GM23248 (cell line): ENCODE measurements at regions not wholly inside any gene's neighbourhood (a gene's known extent, or its start where the extent isn't known, plus 50 kb on each side); places are given as distances from the start of the nearest gene placed in this dataset.

Experiments used
- DNase-seq: peaks from one replicate; pipeline ENCODE4 v3.0.0-alpha.2; 2015
- H2AFZ ChIP-seq: fragments of 200-600 bp; sonication (generic); 2 replicates; pipeline ENCODE4 v1.6.1; 2016; ENCODE audit warnings: antibody characterized with exemption
- H3F3A ChIP-seq: fragments of 200-600 bp; sonication (generic); 2 replicates; pipeline ENCODE4 v1.6.1; 2016; ENCODE audit warnings: mild to moderate bottlenecking, antibody characterized with exemption, mixed run types; ENCODE audit not compliant: insufficient read depth
- H3K27ac ChIP-seq: fragments of 200-600 bp; sonication (generic); 2 replicates; pipeline ENCODE4 v1.5.1; 2016; ENCODE audit warnings: mild to moderate bottlenecking
- H3K27me3 ChIP-seq: fragments of 200-600 bp; sonication (generic); replicated peaks from 2 replicates; pipeline ENCODE4 v1.6.1; 2016; ENCODE audit warnings: mild to moderate bottlenecking; ENCODE audit not compliant: insufficient read depth
- H3K36me3 ChIP-seq: fragments of 200-600 bp; sonication (generic); 2 replicates; pipeline ENCODE4 v1.6.1; 2016; ENCODE audit warnings: low read depth, mild to moderate bottlenecking
- H3K4me1 ChIP-seq: fragments of 200-600 bp; sonication (generic); 2 replicates; pipeline ENCODE4 v1.6.1; 2016; ENCODE audit warnings: mild to moderate bottlenecking; ENCODE audit not compliant: insufficient read depth
- H3K4me2 ChIP-seq: fragments of 200-600 bp; sonication (generic); one replicate; pipeline ENCODE4 v1.6.1; 2016; ENCODE audit warnings: mild to moderate bottlenecking; ENCODE audit not compliant: unreplicated experiment
- H3K4me3 ChIP-seq: fragments of 200-600 bp; sonication (generic); 2 replicates; pipeline ENCODE4 v1.5.1; 2016; ENCODE audit warnings: mild to moderate bottlenecking
- H3K79me2 ChIP-seq: fragments of 200-600 bp; sonication (generic); 2 replicates; pipeline ENCODE4 v1.6.1; 2016; ENCODE audit warnings: mild to moderate bottlenecking; ENCODE audit not compliant: insufficient read depth
- H3K9ac ChIP-seq: fragments of 200-600 bp; sonication (generic); 2 replicates; pipeline ENCODE4 v1.6.1; 2016; ENCODE audit warnings: mild to moderate bottlenecking
- H3K9me2 ChIP-seq: fragments of 200-600 bp; sonication (generic); 2 replicates; pipeline ENCODE4 v1.6.1; 2016; ENCODE audit warnings: mixed run types, mild to moderate bottlenecking, moderate library complexity; ENCODE audit not compliant: insufficient read depth
- H3K9me3 ChIP-seq: fragments of 200-600 bp; sonication (generic); one replicate; pipeline ENCODE4 v1.6.1; 2017; ENCODE audit warnings: low read depth
- H4K20me1 ChIP-seq: fragments of 200-600 bp; sonication (generic); 2 replicates; pipeline ENCODE4 v1.6.0; 2016; ENCODE audit not compliant: insufficient read depth
- EZH2 ChIP-seq: fragments of 200-600 bp; sonication (generic); IDR thresholded peaks from 2 replicates; pipeline ENCODE4 v1.6.1; 2018; ENCODE audit warnings: antibody characterized with exemption, mild to moderate bottlenecking; ENCODE audit not compliant: insufficient read depth, poor library complexity, severe bottlenecking
- EZH2phosphoT487 ChIP-seq: fragments of 200-600 bp; sonication (generic); IDR thresholded peaks from 2 replicates; pipeline ENCODE4 v1.6.1; 2018; ENCODE audit warnings: antibody characterized with exemption, moderate library complexity, mild to moderate bottlenecking, low read depth; ENCODE audit not compliant: insufficient read depth
- WGBS, 2 experiments: methylation state at CpG; one replicate each; pipeline ENCODE4 v1.1.6; 2015 to 2017; ENCODE audit warnings: low lambda C conversion rate in 2 of 2, low coverage in 1 of 2; ENCODE audit errors: missing lambda C conversion rate in 2 of 2; 5-methylcytosine and 5-hydroxymethylcytosine counted together
- in situ Hi-C: fragments of 300-500 bp; cut with MboI; formaldehyde crosslinking; loops from 2 replicates; pipeline ENCODE4 v1.15.0; 2020

- no peak overlapping the region for H3K9ac ChIP-seq
- in situ Hi-C loops = loop anchor here (25.0 kb wide), 1 partner anchor 346 kb away; no protein-coding TSS in a partner anchor
Measured at GRCh38 chr15:89007989-89008388, 80.3 kb upstream of the ABHD2 start.

DNA sequence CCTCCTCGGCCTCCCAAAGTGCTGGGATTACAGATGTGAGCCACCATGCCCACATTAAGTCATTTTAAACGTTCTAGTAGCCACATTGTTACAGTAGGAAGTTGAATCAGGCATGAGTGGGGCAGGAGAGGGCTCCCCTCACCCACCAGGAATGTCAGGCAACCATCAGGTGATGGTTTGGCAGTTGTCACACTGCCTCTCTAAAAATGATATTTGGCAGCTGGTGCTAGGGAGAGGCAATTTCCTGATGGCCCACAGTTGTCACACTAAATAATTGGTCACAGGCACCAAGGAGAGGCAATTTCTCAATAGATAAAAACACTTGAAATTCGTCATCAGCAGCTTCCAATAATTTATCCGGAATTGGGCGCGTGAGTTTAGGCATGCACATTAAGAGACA is 79.2 kb upstream of the ABHD2 start:
- Histone ChIP-seq H3K36me3 (no peaks in the 10 kb centered on the region), H3F3A (no peaks in the 10 kb centered on the region), H3K4me3 (no peak overlapping the region), H3K4me1 (no peaks in the 10 kb centered on the region), H3K79me2 (no peaks in the 10 kb centered on the region), H3K9me3 (no peaks in the 10 kb centered on the region), H4K20me1 (no peaks in the 10 kb centered on the region), H3K9me2 (no peaks in the 10 kb centered on the region), H2AFZ (no peak overlapping the region), H3K4me2 (no peak overlapping the region), H3K27me3 (no peaks in the 10 kb centered on the region), H3K9ac (no peak overlapping the region), H3K27ac (no peak overlapping the region)
- TF ChIP-seq EZH2phosphoT487 (no peak), EZH2 (no peak)
- no peak for DNase-seq
- WGBS, 2 experiments = 76 to 77% methylated on average over 6 of the region's 6 CpGs
- in situ Hi-C loops = loop anchor here (25.0 kb wide), 1 partner anchor 347 kb away; no protein-coding TSS in a partner anchor

More at GRCh38 chr15:89007989-89008388, 80.3 kb upstream of the ABHD2 start:
- Histone ChIP-seq H3K4me1 (0 out of 2 replicates have a peak, but pooled peaks cover under 1% of the 10 kb centered on the region), H3K9me2 (no peaks in the 10 kb centered on the region), H3K27ac (no peak overlapping the region), H2AFZ (no peak overlapping the region), H3K79me2 (no peaks in the 10 kb centered on the region), H3K9me3 (no peaks in the 10 kb centered on the region), H3K36me3 (no peaks in the 10 kb centered on the region), H3F3A (no peaks in the 10 kb centered on the region), H3K4me3 (no peak overlapping the region), H4K20me1 (no peaks in the 10 kb centered on the region), H3K27me3 (no peaks in the 10 kb centered on the region; the same call in 1 of the 2 replicates), H3K4me2 (no peak overlapping the region)
- no peak for DNase-seq
- no peak for TF ChIP-seq EZH2phosphoT487
- no peak for TF ChIP-seq EZH2

GRCh38 chr15:89015412-89016097 is 72.7 kb upstream of the ABHD2 start:
- TF ChIP-seq EZH2 (no peak), EZH2phosphoT487 (no peak)
- no peak overlapping the region for H2AFZ ChIP-seq
- peaks cover 31% of the 10 kb centered on the region for H3K4me1 ChIP-seq
- H3K36me3 ChIP-seq = no peaks in the 10 kb centered on the region
- no peak overlapping the region for H3K4me2 ChIP-seq
- H3K9me3 ChIP-seq = no peaks in the 10 kb centered on the region
- H3F3A ChIP-seq = 0 out of 2 replicates have a peak, but pooled peaks cover 14% of the 10 kb centered on the region
- H3K9me2 ChIP-seq = no peaks in the 10 kb centered on the region
- in situ Hi-C loops = loop anchor here (10.0 to 25.0 kb wide), 2 partner anchors 111 to 353 kb away; no protein-coding TSS in a partner anchor
- no peaks in the 10 kb centered on the region for H4K20me1 ChIP-seq
- H3K27ac ChIP-seq = no peak overlapping the region
- no peak for DNase-seq
- WGBS, 2 experiments = 91% methylated on average over 5 of the region's 5 CpGs
- H3K27me3 ChIP-seq = no peaks in the 10 kb centered on the region
- H3K9ac ChIP-seq = no peak overlapping the region
- no peak overlapping the region for H3K4me3 ChIP-seq
- no peaks in the 10 kb centered on the region for H3K79me2 ChIP-seq

DNA sequence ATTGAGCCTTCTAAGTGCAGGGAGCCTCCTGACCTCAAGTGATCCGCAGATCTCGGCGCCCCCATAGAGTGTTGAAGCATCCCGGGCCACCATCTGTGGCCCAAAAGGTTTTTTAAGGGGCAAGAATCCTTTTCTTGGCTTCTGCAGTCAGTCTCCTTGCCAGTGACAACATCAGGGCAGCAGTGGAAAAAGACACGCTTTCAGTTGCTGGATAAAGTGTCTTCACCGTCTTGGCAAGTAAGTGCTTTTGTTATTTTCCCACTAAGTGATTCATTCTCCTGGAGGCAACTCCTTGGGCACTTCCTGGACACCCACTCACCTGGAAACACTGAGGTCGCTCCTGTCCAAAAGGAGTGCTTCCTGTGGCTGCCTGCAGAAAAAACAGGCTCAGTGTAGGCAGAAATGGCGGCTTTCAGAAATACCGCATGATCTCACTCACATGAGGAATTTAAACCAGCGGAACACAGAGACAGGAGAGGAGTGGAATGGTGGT is 71.7 kb upstream of the ABHD2 start:
- Histone ChIP-seq H4K20me1 (no peaks in the 10 kb centered on the region), H3K27ac (peak overlapping the region; percentile 77), H3K4me3 (no peak overlapping the region), H3F3A (0 out of 2 replicates have a peak, but pooled peaks cover 25% of the 10 kb centered on the region), H3K36me3 (no peaks in the 10 kb centered on the region), H3K27me3 (no peaks in the 10 kb centered on the region), H3K4me2 (peak overlapping the region; percentile 76), H2AFZ (no peak overlapping the region; the same call in 1 of the 2 replicates), H3K9me2 (no peaks in the 10 kb centered on the region), H3K9me3 (no peaks in the 10 kb centered on the region), H3K9ac (peak overlapping the region; percentile 62; the same call in 1 of the 2 replicates), H3K79me2 (no peaks in the 10 kb centered on the region), H3K4me1 (peaks cover 42% of the 10 kb centered on the region)
- in situ Hi-C loops = loop anchor here (10.0 to 25.0 kb wide), 2 partner anchors 112 to 354 kb away; no protein-coding TSS in a partner anchor
- 46 to 47% methylated on average over 10 of the region's 10 CpGs for WGBS, 2 experiments
- TF ChIP-seq EZH2 (no peak), EZH2phosphoT487 (no peak)
- peak; percentile 76 for DNase-seq
